Lower lobe of right lung (tissue), 2 donors: ENCODE measurements at regions not wholly inside any gene's neighbourhood (a gene's known extent, or its start where the extent isn't known, plus 50 kb on each side); places are given as distances from the start of the nearest gene placed in this dataset.
"Not testable (repeated sequence)": the region's sequence is repeated elsewhere in the genome, so short reads cannot be mapped to it uniquely, and the experiment has no call there.

Source experiments
- ATAC-seq, 2 donors: fragments of 200-7000 bp; cut with Tn5 transposase; one replicate each; pipeline ENCODE4 v1.9.1; 2020 to 2022; ENCODE audit warnings: mild to moderate bottlenecking in 2 of 2, moderate library complexity in 2 of 2
- DNase-seq: peaks from one replicate; pipeline ENCODE4 v3.0.0-alpha.2; 2020
- H3K27ac ChIP-seq: fragments of 200-600 bp; one replicate; pipeline ENCODE4 v1.8.0; 2022
- H3K27me3 ChIP-seq: fragments of 200-600 bp; one replicate; pipeline ENCODE4 v1.8.0; 2022; ENCODE audit warnings: low read depth
- H3K36me3 ChIP-seq: fragments of 200-600 bp; one replicate; pipeline ENCODE4 v1.8.0; 2022; ENCODE audit warnings: mild to moderate bottlenecking
- H3K4me1 ChIP-seq: fragments of 200-600 bp; one replicate; pipeline ENCODE4 v1.8.0; 2022
- H3K4me3 ChIP-seq: fragments of 200-600 bp; one replicate; pipeline ENCODE4 v1.8.0; 2022; ENCODE audit warnings: mild to moderate bottlenecking
- H3K9me3 ChIP-seq: fragments of 200-600 bp; one replicate; pipeline ENCODE4 v1.8.0; 2022
- intact Hi-C: fragments of 100-400 bp; cut with DNase I; formaldehyde crosslinking; loops from one replicate; pipeline ENCODE4 v1.11.0; 2022
- donor health status: DM: no; HTN: yes; CAD: no; lungs with severe emphysema.

DNA sequence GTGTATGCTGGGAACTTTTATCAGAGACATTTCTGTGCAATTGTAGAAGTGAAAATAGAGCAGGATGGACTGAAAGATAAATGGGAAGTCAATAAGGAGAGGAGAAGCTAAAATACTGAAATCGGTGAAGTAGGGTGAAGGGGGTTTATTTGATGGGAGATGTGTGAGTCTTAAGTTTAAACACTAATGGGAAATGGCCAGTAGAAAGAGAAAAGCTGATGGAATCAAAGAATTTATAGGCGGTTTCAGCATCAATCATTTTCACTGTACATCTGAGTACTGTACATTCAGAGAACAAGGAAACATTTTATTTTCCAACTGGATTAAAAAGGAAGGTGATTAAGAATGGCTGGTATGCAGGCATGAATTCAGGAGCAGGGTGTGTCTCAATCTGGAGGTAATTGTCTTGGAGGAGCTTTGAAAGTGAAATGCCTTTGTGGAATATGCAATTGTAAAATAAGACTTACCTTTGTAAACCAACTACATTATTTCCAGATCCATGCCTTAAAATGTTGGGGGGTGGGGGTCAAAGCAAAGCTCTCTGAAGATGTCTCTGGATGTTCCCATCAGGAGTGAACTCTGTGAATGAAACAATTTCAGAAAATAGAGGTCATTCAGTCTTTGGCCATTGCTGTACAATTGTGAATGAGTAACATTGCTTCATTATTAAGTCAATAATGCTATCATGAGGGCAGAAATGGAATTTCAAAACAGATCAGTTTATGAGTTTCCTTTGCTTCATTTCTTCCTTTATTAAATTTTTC is 156.4 kb downstream of the SPATA31A6 start:
- H3K27ac ChIP-seq, H3K9me3 ChIP-seq, H3K27me3 ChIP-seq, DNase-seq, intact Hi-C loops, H3K4me1 ChIP-seq, H3K36me3 ChIP-seq, ATAC-seq, H3K4me3 ChIP-seq: not testable (repeated sequence)

DNA sequence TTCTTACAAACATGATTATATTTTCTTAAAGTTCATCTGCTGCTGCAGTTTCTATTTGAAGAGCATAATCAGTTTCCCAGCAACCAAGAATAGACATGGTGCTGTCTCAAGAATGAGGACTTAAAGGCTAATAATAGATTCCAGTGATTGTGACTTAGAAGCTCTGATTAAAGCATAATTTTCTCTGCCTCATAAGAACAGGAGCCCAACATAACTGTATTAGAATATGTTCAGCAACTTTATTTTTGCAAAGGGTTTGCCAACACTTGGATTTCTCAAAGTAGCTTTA is 156.9 kb downstream of the SPATA31A6 start:
- H3K36me3 ChIP-seq, H3K4me3 ChIP-seq, intact Hi-C loops, H3K4me1 ChIP-seq, H3K27me3 ChIP-seq, ATAC-seq, H3K27ac ChIP-seq, DNase-seq, H3K9me3 ChIP-seq: not testable (repeated sequence)

DNA sequence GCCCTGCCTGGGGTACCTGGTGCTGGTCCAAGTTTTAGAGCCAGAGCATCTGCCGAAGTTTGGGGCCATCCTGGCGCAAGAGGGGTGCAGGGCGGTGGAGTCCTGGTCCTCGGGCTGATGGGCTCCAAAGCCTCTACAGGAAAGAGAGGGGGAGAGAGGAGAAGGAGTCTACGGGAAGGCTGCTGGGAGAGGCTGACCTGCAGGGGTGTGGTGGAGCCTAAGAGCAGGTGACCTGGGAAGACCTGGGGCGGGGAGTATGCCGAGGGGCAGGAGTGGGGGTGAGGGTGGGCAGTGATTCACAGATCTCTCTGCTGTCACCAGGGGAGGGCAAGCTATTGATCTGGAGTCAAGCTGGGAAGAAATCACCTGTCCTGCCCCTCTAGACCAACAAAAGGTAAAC is 158.4 kb downstream of the SPATA31A6 start:
- H3K4me1 ChIP-seq, H3K27me3 ChIP-seq, H3K36me3 ChIP-seq, H3K4me3 ChIP-seq, DNase-seq, H3K9me3 ChIP-seq, H3K27ac ChIP-seq, intact Hi-C loops: not testable (repeated sequence)
- ATAC-seq = peak; percentile 29 to 49

DNA sequence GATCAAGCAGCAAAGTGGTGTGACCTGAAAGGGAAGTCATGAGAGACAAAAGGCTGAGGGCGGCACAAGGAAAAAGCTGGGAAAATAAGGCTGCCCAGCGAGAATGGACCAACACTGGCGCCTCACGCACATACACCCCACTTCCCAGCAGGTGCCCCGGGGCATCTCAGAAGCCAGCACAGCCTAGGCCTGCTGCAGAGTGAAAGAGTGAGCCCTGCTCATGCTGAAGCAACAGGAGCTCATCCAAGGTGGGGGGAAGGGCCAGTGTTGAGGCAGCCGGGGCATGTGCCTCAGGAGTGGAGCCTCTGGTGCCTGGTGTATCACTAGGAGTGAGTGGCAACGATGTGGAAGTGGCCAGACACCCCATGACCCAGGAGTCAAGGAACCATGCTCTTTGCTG is 158.8 kb downstream of the SPATA31A6 start:
- ATAC-seq = peak; percentile 29 to 33
- H3K9me3 ChIP-seq, H3K4me3 ChIP-seq, H3K36me3 ChIP-seq, H3K27me3 ChIP-seq, DNase-seq, H3K27ac ChIP-seq, intact Hi-C loops, H3K4me1 ChIP-seq: not testable (repeated sequence)

DNA sequence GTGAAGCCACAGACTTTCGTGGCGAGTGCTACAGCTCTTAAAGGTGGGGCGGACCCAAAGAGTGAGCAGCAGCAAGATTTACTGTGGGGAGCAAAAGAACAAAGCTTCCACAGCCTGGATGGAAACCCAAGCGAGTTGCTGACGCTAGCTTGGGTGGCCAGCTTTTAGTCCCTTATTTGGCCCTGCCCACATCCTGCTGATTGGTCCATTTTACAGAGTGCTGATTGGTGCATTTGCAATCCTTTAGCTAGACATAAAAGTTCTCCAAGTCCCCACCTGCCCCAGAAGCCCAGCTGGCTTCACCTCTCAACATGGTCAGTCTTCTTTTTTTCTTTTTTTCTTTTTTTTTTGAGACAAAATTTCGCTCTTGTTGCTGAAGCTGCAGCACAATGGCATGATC is 161.0 kb downstream of the SPATA31A6 start:
- intact Hi-C loops, DNase-seq, ATAC-seq: not testable (repeated sequence)

DNA sequence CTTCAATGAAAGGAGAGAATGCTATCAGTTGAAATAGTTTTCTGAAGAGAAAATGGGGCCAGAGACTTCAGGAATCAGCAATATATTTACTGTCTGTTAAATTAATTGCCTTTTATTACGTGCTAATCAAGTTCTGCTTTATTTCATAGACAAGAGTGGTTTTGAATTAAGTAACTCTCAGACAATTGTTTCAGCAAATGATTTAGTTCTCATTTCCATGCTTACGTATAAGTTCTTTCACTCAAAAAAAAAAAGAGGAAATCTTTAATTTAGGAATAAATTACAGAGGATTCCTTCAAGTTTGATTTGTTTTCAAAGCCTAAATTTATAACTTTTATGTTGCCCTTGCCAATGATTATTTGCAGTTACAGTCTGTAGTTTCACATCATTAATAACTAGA is 163.5 kb downstream of the SPATA31A6 start:
- H3K27ac ChIP-seq, H3K27me3 ChIP-seq, ATAC-seq, H3K9me3 ChIP-seq, intact Hi-C loops, H3K4me3 ChIP-seq, DNase-seq, H3K36me3 ChIP-seq, H3K4me1 ChIP-seq: not testable (repeated sequence)

More for the DNA sequence above, 161.0 kb downstream of the SPATA31A6 start:
- not testable (repeated sequence) for H3K9me3 ChIP-seq, H3K4me3 ChIP-seq, H3K27me3 ChIP-seq, H3K27ac ChIP-seq, H3K4me1 ChIP-seq, H3K36me3 ChIP-seq

DNA sequence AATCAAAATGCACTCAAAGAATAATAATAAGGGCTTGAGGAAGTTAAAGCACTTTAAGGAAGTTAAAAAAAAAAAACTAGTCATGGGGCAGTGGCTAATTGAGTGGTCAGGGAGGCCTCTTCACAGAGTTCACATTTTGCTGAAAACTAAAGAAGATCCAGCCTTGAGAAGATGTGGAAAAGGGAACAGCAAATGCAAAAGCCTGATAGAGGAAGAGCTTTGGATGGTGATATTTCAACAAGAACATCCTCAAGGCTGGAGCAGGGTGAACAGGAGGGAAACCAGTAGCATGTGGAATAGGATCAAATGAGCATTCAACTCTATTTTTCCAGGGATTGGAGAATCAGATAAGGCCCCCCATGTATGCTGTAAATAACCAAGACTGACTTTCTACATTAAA is 165.7 kb downstream of the SPATA31A6 start:
- H3K27me3 ChIP-seq, H3K4me3 ChIP-seq, H3K9me3 ChIP-seq, intact Hi-C loops, H3K36me3 ChIP-seq, DNase-seq, H3K27ac ChIP-seq, H3K4me1 ChIP-seq: not testable (repeated sequence)
- ATAC-seq = peak in 1 of 2 donors; percentile 30

DNA sequence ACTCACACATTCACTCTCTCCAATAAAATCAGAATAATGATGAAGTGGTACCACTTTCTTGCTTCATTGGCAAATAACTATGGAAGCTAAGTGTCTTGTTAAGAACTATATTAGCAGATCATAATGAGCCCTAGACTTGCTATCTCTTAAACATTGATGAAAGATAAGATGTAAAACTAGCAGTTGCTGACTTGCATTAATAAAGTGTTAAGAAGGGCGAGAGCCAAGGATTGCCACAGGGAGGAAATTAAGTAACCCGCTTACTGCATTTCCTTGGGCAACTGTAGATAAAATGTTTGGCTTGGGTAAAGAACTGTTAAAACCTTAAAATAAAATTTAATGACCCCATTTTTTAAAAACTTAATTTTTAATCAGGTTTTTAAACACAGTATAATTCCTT is 167.0 kb downstream of the SPATA31A6 start:
- H3K36me3 ChIP-seq, H3K9me3 ChIP-seq, H3K4me3 ChIP-seq, DNase-seq, H3K4me1 ChIP-seq, H3K27me3 ChIP-seq, intact Hi-C loops, H3K27ac ChIP-seq: not testable (repeated sequence)
- ATAC-seq = peak; percentile 40 to 51

DNA sequence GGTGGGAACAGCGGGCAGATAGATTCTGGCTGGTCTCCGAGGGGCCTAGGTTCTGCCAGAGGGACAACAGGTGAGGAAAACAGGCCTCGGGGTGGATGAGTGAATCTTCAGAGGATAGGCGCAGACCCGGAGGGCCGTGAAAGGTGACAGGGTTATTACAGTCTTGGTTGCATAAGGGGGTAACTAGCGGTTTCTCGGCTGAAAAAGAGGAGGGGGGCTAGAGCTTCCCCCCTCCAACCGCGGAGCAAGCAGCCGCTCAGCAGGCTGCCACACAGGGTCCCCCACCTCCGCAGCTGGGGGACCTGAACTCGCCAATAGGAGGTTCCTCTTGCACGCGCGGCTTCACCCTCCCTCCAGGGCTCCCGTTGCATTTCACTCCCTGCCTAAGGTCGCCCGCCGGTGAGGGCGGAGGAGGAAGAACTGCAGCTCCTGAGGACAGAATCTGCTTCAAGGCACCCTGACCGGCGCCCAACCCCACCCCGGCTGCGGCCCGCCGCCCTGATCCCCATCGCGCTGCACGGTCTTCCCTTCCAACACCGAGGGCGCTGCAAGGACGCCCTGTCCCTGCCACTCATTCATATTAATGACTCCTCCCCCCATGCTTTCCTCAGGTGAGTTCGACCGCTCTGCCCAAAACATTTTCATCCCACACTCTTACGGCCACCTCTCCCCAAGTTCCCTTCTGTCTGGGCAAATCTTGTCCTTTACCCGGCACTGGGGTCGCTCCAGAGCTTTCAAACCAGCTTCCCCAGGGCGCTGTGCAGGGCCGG is 174.3 kb downstream of the SPATA31A6 start:
- H3K4me1 ChIP-seq, H3K9me3 ChIP-seq, intact Hi-C loops, DNase-seq, H3K4me3 ChIP-seq, ATAC-seq, H3K27ac ChIP-seq, H3K27me3 ChIP-seq, H3K36me3 ChIP-seq: not testable (repeated sequence)

DNA sequence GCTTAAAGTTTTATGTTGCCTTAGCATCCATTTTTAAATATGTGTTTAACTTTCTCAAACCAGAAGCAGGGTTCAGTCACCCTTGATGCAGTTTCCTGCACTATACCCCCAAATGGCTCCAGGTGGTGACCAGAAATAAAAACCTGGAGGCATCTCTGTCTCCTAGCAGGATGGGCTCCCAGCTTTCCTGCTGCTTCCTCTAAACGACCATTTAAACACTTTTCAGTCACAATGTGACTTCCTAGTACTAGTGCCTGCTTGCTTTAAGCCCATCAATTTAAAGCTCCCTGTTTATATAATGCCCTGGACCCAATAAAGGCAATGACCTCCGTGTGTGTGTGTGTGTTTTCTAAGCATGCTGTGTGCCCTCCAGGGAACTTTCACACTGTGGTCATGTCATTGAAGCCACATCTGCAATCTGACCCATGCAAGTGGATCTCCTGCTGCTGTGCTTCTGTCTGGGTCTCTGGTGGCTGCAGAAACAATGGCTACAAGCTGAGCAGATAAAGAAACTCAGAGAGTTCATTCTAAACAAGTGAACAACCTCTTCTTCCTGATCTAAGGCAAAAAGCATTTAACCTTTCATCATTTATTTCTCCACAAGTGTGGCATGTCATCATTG is 175.3 kb downstream of the SPATA31A6 start:
- H3K4me3 ChIP-seq, intact Hi-C loops, H3K27ac ChIP-seq, H3K9me3 ChIP-seq, DNase-seq, H3K36me3 ChIP-seq, H3K27me3 ChIP-seq, H3K4me1 ChIP-seq: not testable (repeated sequence)
- ATAC-seq = peak in 1 of 2 donors; percentile 42

DNA sequence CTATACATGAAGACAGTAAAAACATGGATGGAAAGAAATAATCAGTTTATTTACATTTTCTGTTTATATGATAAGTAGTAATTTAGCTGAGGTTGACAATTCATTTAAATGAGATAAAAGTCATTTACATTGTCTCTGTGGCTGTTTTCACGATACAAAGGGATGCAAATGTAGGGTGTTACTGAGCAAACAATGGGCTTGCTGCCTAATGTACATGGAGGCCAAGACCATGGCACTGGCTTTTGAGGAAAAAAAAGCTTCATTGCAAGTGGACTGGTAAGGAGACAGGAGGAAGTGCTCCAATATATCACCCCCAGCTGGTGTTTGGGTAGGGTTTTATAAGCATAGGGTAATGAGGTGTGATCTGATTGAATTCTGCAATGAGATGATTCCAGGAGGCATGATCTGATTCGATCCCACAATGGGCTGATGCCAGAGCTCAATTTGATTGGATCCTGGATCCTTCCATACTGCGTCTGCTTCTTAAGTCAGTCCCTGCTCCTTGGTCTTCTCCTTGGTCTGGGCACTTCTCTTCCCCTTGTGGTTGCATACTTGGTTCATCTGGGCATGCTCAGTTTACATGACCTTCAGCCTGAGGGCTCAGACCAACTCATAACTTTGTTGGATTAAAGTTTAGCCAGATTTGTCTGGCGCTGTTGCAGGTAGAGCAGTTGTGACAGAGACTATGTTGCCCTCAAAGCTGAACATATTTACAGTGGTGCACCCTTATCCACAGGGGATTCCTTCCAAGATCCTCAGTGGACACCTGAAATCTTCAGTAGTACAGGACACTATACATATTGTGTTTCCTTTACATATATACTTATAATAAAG is 181.2 kb downstream of the SPATA31A6 start:
- DNase-seq, intact Hi-C loops, H3K4me3 ChIP-seq, H3K27me3 ChIP-seq, H3K36me3 ChIP-seq, H3K4me1 ChIP-seq, H3K27ac ChIP-seq, H3K9me3 ChIP-seq: not testable (repeated sequence)
- ATAC-seq = peak in 1 of 2 donors; percentile 37

DNA sequence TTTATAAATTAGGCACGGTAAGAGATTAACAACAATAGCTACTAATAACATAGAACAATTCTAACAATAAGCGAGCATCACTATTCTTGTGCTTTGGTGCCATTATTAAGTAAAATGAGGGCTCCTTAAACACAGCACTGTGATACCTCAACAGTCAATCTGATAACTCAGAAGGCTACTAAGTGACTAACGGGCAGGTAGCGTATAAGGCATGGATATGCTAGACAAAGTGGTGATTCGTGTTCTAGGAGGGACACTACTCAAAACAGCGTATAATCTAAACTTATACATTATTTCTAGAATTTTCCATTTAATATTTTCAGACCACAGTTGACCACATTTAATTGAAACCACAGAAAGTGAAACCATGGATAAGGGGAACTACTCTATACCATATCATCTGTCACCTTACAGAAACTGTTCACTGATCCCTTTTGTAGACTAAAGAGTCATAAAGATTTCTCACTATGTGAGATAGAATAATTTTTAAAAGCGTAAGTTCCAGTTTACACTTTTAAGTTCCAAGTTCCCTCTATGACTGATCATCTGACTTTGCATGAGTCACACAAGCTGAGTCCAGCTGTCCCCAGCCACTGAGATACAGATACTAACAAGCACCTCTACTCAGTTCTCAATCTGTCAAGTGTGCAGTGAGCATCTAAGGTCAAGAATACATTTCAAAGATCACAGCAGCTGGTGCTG is 181.9 kb downstream of the SPATA31A6 start:
- H3K9me3 ChIP-seq, H3K4me3 ChIP-seq, H3K36me3 ChIP-seq, H3K4me1 ChIP-seq, H3K27me3 ChIP-seq, DNase-seq, intact Hi-C loops, H3K27ac ChIP-seq: not testable (repeated sequence)
- ATAC-seq = peak; percentile 77 to 80
